BE2C (cell line): ENCODE measurements at regions not wholly inside any gene's neighbourhood (a gene's known extent, or its start where the extent isn't known, plus 50 kb on each side); places are given as distances from the start of the nearest gene placed in this dataset.

Experiments used
- DNase-seq: peaks from one replicate; pipeline ENCODE4 v3.0.0-alpha.2; 2020
- H3K27me3 ChIP-seq: fragments of 250-450 bp; sonication (Bioruptor Pico); 2 replicates; pipeline ENCODE4 v1.5.1; 2020; ENCODE audit warnings: mild to moderate bottlenecking
- H3K36me3 ChIP-seq: fragments of 250-450 bp; sonication (Bioruptor Pico); 2 replicates; pipeline ENCODE4 v1.5.1; 2020; ENCODE audit warnings: mild to moderate bottlenecking
- H3K4me1 ChIP-seq: fragments of 250-450 bp; sonication (Bioruptor Pico); 2 replicates; pipeline ENCODE4 v1.5.1; 2020
- H3K4me3 ChIP-seq: 2 replicates; pipeline ENCODE4 v1.5.1; 2011; ENCODE audit warnings: low read depth, low read length
- H3K9me3 ChIP-seq: fragments of 250-450 bp; sonication (Bioruptor Pico); 2 replicates; pipeline ENCODE4 v1.5.1; 2020
- CTCF ChIP-seq: IDR thresholded peaks from 2 replicates; pipeline ENCODE4 v1.5.1; 2012; ENCODE audit warnings: mild to moderate bottlenecking, low read depth, low read length

DNA sequence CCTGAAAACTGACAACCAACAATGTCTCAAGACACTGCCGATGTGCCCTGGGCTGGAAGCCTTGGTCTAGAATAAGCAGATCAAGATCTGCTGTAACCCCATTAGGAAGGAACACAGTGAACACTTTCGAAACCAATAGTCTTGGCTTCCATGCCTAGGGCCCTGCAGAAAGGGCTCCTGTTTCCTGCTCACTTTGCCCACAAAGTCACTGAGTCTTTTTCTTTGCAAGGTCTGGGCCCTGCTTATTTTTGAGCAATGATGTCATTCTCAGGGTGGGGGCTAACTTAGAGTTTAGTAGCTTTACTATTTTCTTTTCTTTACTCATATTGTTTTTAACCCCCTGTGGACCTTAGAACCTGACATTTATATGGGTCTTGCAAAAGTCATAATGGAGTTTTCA is 704.2 kb upstream of the TMEM132C start:
- Histone ChIP-seq H3K9me3 (no peaks in the 10 kb centered on the region; the same call in 1 of the 2 replicates), H3K4me3 (no peak overlapping the region), H3K27me3 (no peaks in the 10 kb centered on the region), H3K36me3 (no peaks in the 10 kb centered on the region), H3K4me1 (no peaks in the 10 kb centered on the region)
- no peak for TF ChIP-seq CTCF
- no peak for DNase-seq

GRCh38 chr12:127565241-127565640 is 701.7 kb upstream of the TMEM132C start:
- no peaks in the 10 kb centered on the region for H3K36me3 ChIP-seq
- TF ChIP-seq CTCF, result no peak
- no peaks in the 10 kb centered on the region for H3K27me3 ChIP-seq
- H3K4me1 ChIP-seq, result no peaks in the 10 kb centered on the region
- no peak overlapping the region for H3K4me3 ChIP-seq
- DNase-seq, result no peak
- H3K9me3 ChIP-seq, result no peaks in the 10 kb centered on the region; the same call in 1 of the 2 replicates

- no peaks in the 10 kb centered on the region; the same call in 1 of the 2 replicates for H3K9me3 ChIP-seq
- no peak for TF ChIP-seq CTCF
- H3K4me1 ChIP-seq, result no peaks in the 10 kb centered on the region
- H3K27me3 ChIP-seq, result no peaks in the 10 kb centered on the region
- no peaks in the 10 kb centered on the region for H3K36me3 ChIP-seq
- no peak for DNase-seq
- H3K4me3 ChIP-seq, result no peak overlapping the region
Measured at GRCh38 chr12:127567531-127567930, 699.4 kb upstream of the TMEM132C start.

DNA sequence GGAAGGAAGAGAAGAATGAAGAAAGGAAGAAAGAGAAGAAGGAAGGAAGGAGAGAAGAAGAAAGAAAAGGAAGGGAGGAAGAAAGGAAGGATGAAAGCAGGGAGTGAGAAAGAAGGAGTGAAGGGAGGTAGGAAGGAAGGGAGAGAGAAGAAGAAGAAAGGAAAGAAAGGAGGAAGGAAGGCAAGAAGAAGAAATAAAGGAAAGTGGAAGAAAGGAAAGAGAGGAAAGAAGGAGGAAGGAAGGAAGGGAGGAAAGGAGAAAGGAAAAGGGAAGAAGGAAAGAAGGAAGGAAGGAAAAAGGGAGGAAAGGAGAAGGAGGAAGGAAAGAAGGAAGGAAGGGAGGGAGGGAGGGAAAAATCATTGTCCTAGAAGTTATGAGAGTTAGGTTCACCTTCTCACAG is 696.6 kb upstream of the TMEM132C start:
- no peaks in the 10 kb centered on the region for H3K36me3 ChIP-seq
- no peak for DNase-seq
- no peak for TF ChIP-seq CTCF
- H3K4me3 ChIP-seq, result no peak overlapping the region
- no peaks in the 10 kb centered on the region; the same call in 1 of the 2 replicates for H3K9me3 ChIP-seq
- no peaks in the 10 kb centered on the region for H3K4me1 ChIP-seq
- H3K27me3 ChIP-seq, result no peaks in the 10 kb centered on the region

DNA sequence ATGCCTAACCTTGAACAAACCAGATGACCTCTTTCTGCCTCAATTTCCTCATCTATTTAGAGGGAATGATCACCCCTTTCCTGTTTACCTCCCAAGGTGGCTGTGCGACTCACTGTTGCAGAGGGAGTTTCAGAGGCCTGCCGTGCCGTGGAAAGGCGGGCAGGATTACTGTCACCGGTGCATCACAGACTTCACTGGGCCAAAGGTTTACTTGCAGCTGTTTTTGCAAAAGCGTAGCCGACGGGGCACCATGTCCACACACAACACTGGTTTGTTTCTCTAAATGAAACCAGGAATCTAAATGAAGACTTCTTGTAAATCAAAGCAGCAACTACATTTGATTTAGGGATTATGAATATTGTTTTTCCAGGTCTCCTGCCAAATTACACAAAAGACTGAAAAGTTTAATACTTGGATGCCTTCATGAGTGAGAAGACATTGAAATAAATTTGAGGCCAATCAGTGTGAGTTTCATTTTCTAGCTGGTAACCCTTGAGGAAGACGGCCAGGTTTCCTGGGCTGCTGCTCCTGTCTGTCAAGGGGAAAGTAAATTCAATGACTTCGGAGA is 696.1 kb upstream of the TMEM132C start:
- no peaks in the 10 kb centered on the region for H3K4me1 ChIP-seq
- H3K4me3 ChIP-seq, result no peak overlapping the region
- H3K27me3 ChIP-seq, result no peaks in the 10 kb centered on the region
- H3K9me3 ChIP-seq, result no peaks in the 10 kb centered on the region; the same call in 1 of the 2 replicates
- DNase-seq, result no peak
- H3K36me3 ChIP-seq, result no peaks in the 10 kb centered on the region
- no peak for TF ChIP-seq CTCF

DNA sequence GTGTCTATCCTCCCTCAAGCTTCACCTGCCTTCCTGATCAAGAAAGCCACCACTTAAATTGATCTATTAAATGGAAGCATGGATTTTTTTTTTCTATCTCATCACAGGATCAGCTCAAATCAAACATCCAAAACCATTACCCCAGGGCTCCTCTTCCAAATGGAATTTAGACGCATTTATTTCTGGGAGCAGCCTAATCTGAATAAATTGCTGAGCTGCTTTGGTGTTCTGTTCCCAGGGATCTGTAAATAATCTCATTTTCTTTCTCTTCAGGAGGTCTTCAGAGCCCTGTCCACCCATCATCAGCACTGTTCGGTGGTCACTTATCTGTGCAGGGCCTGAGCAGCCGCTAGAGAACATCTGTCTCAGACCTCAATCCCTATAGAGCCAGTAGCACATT is 695.4 kb upstream of the TMEM132C start:
- Histone ChIP-seq H3K4me3 (no peak overlapping the region), H3K9me3 (no peaks in the 10 kb centered on the region; the same call in 1 of the 2 replicates), H3K36me3 (no peaks in the 10 kb centered on the region), H3K4me1 (no peaks in the 10 kb centered on the region), H3K27me3 (no peaks in the 10 kb centered on the region)
- TF ChIP-seq CTCF, result no peak
- DNase-seq, result no peak
